IPS-NIHi7 (cell line): ENCODE measurements at regions not wholly inside any gene's neighbourhood (a gene's known extent, or its start where the extent isn't known, plus 50 kb on each side); places are given as distances from the start of the nearest gene placed in this dataset.
"Not testable (repeated sequence)": the region's sequence is repeated elsewhere in the genome, so short reads cannot be mapped to it uniquely, and the experiment has no call there.

Source experiments
- DNase-seq: peaks from one replicate; pipeline ENCODE4 v3.0.0; 2012; ENCODE audit warnings: mixed read lengths; ENCODE audit errors: extremely low spot score

GRCh38 chr4:108458681-108459080 lies 161.7 kb upstream of the RPL34 start:
- no peak for DNase-seq

- no peak for DNase-seq
Observed at GRCh38 chr4:108454227-108454626, 166.1 kb upstream of the RPL34 start.

GRCh38 chr4:108453366-108453765 lies 167.0 kb upstream of the RPL34 start:
- no peak for DNase-seq

- DNase-seq = no peak
Observed at GRCh38 chr4:108450236-108450898, 170.0 kb upstream of the RPL34 start.

GRCh38 chr4:108449129-108449528 lies 171.2 kb upstream of the RPL34 start:
- DNase-seq = no peak

GRCh38 chr4:108446556-108446955 lies 173.8 kb upstream of the RPL34 start:
- no peak for DNase-seq

DNA sequence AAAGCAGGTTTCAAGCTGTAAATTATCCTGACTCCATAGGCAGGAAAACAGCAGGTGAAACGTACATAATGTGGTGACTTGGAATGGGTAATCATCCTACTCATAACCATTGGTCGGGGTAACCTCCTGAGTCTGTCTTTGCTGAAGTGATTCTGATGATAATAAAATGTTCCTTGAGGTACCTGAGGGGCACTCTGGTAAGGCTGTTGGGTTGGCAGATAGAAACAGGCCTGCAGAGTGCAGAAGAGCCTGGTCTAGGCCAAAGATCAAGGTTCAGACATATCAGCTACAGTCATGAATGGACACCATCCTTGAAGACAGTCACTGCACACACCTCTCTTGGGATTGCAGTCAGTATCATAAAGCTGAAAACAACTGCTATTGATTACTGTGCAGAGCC lies 174.7 kb upstream of the RPL34 start:
- DNase-seq = no peak

- no peak for DNase-seq
Observed at GRCh38 chr4:108443585-108443984, 176.8 kb upstream of the RPL34 start.

- DNase-seq = no peak
Observed at GRCh38 chr4:108433832-108434231, 186.5 kb upstream of the RPL34 start.

- not testable (repeated sequence) for DNase-seq
Observed at GRCh38 chr4:108433394-108433793, 187.0 kb upstream of the RPL34 start.

GRCh38 chr4:108432418-108432817 lies 188.0 kb upstream of the RPL34 start:
- DNase-seq = no peak

GRCh38 chr4:108431986-108432385 lies 188.4 kb upstream of the RPL34 start:
- DNase-seq = no peak

DNA sequence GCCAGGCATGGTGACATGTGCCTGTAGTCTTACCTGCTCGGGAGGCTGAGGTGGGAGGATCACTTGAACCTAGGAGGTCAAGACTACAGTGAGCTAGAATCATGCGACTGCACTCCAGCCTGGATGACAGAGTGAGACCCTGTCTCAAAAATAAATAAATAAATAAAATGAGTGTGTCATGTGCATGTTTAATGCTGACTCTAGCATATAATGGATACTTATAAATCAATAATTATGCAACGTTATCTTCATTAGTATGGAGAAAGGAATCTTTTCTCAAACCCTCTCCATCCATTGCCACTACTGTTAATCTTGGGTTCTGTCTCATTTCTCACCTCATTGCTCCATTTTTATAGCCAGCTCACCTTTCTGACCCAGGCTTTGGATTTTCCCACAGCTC lies 189.5 kb upstream of the RPL34 start:
- no peak for DNase-seq

DNA sequence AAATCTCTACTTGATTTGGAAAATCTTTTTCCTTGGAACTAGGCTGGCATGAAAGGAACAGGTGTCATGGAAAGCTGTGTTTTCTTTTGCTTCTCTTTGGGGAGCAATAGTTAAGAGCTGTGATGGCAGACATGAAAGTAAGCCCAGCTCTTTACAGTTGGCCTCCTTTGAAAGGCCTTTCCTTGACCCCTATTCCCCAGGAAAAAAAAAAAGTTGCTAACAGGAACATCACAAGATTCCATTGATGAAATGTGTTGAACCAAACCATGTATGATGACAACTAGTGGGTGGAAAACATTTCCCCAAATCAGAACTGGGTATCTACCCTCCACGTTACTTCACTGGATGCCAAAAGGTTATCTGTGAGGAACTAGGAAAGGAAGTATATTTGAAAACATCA lies 190.7 kb upstream of the RPL34 start:
- no peak for DNase-seq

GRCh38 chr4:108428923-108429322 lies 191.5 kb upstream of the RPL34 start:
- DNase-seq = no peak

DNA sequence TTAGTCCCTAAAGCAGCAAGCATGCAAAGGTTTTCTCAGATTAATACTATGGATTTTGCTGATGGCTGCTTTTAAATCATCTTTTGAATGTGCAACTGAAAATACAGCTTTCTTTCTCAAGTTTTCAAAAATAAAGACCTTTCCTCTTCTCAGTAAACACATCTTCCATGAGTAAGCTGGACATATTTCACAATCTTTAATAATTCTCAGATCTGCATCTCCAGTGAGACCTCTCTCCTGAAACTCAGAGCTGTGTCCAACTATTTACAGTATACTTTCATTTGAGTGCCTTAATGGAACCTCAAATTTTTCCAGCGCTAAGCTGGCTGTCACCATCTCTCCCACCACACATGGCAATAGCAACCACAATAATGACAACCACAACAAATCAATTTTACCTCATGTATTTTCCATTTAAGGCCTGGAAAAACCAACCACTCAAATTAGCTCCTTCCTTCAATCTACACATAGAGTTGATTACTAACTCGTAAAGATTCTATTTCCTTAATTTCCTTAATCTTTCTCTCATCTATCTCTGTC lies 192.4 kb upstream of the RPL34 start:
- DNase-seq = no peak

DNA sequence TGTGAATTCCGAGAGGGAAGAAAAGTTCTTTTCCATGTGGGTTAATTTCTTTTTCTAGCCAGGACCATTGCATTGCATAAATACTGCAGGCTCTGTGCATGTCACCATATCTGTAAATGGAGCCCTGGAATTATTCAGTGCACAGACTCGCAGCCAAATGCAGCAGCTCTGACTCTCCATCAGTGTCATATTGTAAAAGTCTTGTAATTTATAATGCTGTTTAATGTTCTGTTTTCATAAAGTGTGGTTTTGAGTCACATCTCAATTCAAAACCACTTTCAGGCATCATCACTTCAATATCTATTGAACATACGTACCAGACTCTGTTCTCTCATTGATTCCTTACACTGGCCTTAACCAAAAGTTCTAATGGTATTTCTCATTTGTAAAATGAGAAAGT lies 193.9 kb upstream of the RPL34 start:
- no peak for DNase-seq

- no peak for DNase-seq
Observed at GRCh38 chr4:108425988-108426387, 194.4 kb upstream of the RPL34 start.

GRCh38 chr4:108417923-108418322 lies 202.5 kb upstream of the RPL34 start:
- DNase-seq = no peak

- no peak for DNase-seq
Observed at GRCh38 chr4:108416831-108417230, 203.5 kb upstream of the RPL34 start.

DNA sequence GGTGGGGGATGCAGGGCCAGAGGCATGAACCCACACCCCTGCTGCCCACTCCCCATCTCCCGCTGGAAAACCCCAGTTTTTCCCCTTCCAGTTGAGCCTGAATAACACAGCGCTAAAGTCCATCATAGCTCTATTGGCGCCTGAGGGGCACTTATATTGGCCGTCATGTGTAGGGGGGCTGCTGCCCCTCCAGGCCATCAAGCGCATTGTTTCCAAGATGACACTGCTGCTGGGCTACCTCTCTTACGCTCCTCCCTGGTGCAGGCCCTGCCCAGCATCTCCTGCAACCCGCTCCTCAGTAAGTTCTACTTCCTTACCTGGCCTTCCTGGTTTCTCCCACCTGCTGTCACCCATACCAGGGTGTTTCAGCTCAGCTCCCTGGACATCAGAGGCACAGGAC lies 205.0 kb upstream of the RPL34 start:
- no peak for DNase-seq

GRCh38 chr4:108411836-108412235 lies 208.5 kb upstream of the RPL34 start:
- no peak for DNase-seq

GRCh38 chr4:108409691-108410090 lies 210.7 kb upstream of the RPL34 start:
- DNase-seq = not testable (repeated sequence)

- no peak for DNase-seq
Observed at GRCh38 chr4:108405586-108405985, 214.8 kb upstream of the RPL34 start.
